Left ventricle myocardium inferior (tissue), 1 donor: ENCODE measurements at regions not wholly inside any gene's neighbourhood (a gene's known extent, or its start where the extent isn't known, plus 50 kb on each side); places are given as distances from the start of the nearest gene placed in this dataset.
A peak's percentile ranks its signal among the peaks of the same experiment; 100 is the strongest.

Experiments
- DNase-seq: peaks from one replicate; pipeline ENCODE4 v3.0.0-alpha.2; 2020
- H3K27ac ChIP-seq: fragments of 200-600 bp; replicated peaks from 2 replicates; pipeline ENCODE4 v1.8.0; 2021
- H3K27me3 ChIP-seq: fragments of 200-600 bp; 2 replicates; pipeline ENCODE4 v1.8.0; 2021; ENCODE audit warnings: low read depth
- H3K36me3 ChIP-seq: fragments of 200-600 bp; 2 replicates; pipeline ENCODE4 v1.8.0; 2021
- H3K4me1 ChIP-seq: fragments of 200-600 bp; 2 replicates; pipeline ENCODE4 v1.8.0; 2021
- H3K4me3 ChIP-seq: fragments of 200-600 bp; 2 replicates; pipeline ENCODE4 v1.8.0; 2021; ENCODE audit warnings: mild to moderate bottlenecking, moderate library complexity
- H3K9me3 ChIP-seq: fragments of 200-600 bp; replicated peaks from 2 replicates; pipeline ENCODE4 v1.8.0; 2021
- CTCF ChIP-seq: fragments of 200-600 bp; IDR thresholded peaks from 2 replicates; pipeline ENCODE4 v1.8.0; 2021; ENCODE audit warnings: antibody characterized with exemption, mild to moderate bottlenecking, borderline replicate concordance
- intact Hi-C: fragments of 100-400 bp; cut with micrococcal nuclease; formaldehyde crosslinking; loops from one replicate; pipeline ENCODE4 v1.11.0; 2022
- donor health status: DM: no; HTN: yes; CAD: no; lungs with severe emphysema.

GRCh38 chr9:105114964-105115728 is 129.3 kb upstream of the SLC44A1 start:
- DNase-seq = peak; percentile 18
- H3K9me3 ChIP-seq = no peaks in the 10 kb centered on the region
- intact Hi-C loops = no loop called here
- H3K27ac ChIP-seq = no peak overlapping the region
- no peaks in the 10 kb centered on the region for H3K27me3 ChIP-seq
- peaks cover 6% of the 10 kb centered on the region for H3K4me1 ChIP-seq
- H3K36me3 ChIP-seq = no peaks in the 10 kb centered on the region
- H3K4me3 ChIP-seq = no peak overlapping the region
- no peak for TF ChIP-seq CTCF

- no peaks in the 10 kb centered on the region for H3K9me3 ChIP-seq
- DNase-seq = no peak
- H3K4me1 ChIP-seq = peaks cover 6% of the 10 kb centered on the region
- TF ChIP-seq CTCF = no peak
- H3K27ac ChIP-seq = no peak overlapping the region
- no peak overlapping the region for H3K4me3 ChIP-seq
- intact Hi-C loops = no loop called here
- H3K27me3 ChIP-seq = no peaks in the 10 kb centered on the region
- H3K36me3 ChIP-seq = no peaks in the 10 kb centered on the region
These were observed 128.2 kb upstream of the SLC44A1 start for GRCh38 chr9:105116052-105116868.

- Histone ChIP-seq H3K4me3 (no peak overlapping the region), H3K36me3 (no peaks in the 10 kb centered on the region), H3K27ac (no peak overlapping the region), H3K4me1 (peaks cover 6% of the 10 kb centered on the region), H3K27me3 (no peaks in the 10 kb centered on the region), H3K9me3 (no peaks in the 10 kb centered on the region)
- TF ChIP-seq CTCF = no peak
- DNase-seq = no peak
- intact Hi-C loops = no loop called here
These were observed 127.2 kb upstream of the SLC44A1 start for GRCh38 chr9:105117234-105117633.

- peaks cover 6% of the 10 kb centered on the region for H3K4me1 ChIP-seq
- H3K36me3 ChIP-seq = no peaks in the 10 kb centered on the region
- no peak for DNase-seq
- TF ChIP-seq CTCF = no peak
- intact Hi-C loops = no loop called here
- no peaks in the 10 kb centered on the region for H3K9me3 ChIP-seq
- H3K27ac ChIP-seq = no peak overlapping the region
- H3K27me3 ChIP-seq = no peaks in the 10 kb centered on the region
- H3K4me3 ChIP-seq = no peak overlapping the region
These were observed 125.8 kb upstream of the SLC44A1 start for GRCh38 chr9:105118636-105119035.

- Histone ChIP-seq H3K36me3 (no peaks in the 10 kb centered on the region), H3K9me3 (no peaks in the 10 kb centered on the region), H3K27me3 (no peaks in the 10 kb centered on the region), H3K27ac (no peak overlapping the region), H3K4me1 (peaks cover 6% of the 10 kb centered on the region), H3K4me3 (no peak overlapping the region)
- TF ChIP-seq CTCF = no peak
- DNase-seq = no peak
- intact Hi-C loops = no loop called here
These were observed 125.3 kb upstream of the SLC44A1 start for GRCh38 chr9:105119156-105119555.
